ENCODE measurements at regions not wholly inside any gene's neighbourhood (a gene's known extent, or its start where the extent isn't known, plus 50 kb on each side); places are given as distances from the start of the nearest gene placed in this dataset.

DNA sequence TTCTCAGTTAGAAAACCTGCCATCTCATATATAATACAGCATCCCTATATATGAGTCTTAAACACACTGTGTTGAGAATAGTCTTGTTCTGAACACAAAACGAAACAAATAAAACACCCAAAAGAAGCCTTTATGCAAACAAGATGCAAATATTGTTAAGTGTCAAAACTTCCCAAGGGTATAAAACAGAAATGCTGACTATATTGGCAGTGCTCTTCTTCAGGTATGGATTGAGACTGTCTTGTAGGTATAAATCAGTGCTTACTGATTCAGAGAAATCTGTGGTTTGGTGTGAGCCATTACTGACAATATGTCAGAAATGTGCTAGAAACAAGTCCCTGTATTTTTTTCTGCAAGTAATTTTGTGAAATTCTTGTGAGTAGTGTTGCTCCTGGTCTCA lies 82.8 kb upstream of the CTSO start:
- no peak for FAIRE-seq

DNA sequence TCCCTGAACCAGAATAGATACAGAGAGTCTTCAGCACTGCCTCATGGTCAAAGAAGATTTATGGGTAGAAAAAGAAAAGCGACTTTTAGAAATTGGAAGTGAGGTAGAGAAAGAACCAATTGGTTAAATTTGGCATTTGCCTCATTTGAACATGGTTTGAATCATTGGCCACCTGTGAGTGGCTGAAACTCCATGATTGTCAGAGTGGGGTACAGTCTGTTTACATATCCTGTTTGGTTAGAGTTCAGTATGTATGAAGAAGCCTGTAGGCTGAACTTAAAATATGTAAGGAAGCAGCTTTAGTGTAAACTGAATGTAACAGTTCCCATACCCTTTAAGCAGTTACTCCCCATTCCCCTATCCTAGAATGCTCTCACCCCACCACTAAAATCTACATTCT lies 76.0 kb upstream of the CTSO start:
- FAIRE-seq: no peak

GRCh38 chr4:156021298-156021697 lies 67.6 kb upstream of the CTSO start:
- no peak for FAIRE-seq

GRCh38 chr4:156019246-156019645 lies 65.6 kb upstream of the CTSO start:
- FAIRE-seq: no peak

GRCh38 chr4:156018383-156018782 lies 64.7 kb upstream of the CTSO start:
- no peak for FAIRE-seq

DNA sequence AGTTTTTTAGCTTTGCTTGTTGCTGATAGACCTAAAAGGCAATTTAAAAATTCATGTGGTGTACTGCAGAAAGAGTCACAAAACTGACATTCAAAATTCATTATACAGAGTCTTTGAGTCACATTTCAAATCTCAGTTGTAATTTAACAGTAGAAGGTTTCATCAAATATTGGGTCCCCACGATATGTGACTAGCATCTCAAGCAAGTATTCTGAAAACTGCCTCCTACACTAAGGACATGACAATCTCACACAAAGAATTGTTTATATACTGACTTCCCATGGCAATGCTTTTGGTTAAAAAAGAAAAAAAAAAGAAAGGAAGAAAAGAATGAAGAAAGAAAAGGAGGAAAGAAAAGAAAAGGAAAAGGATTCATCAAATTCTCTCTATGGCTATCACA lies 62.1 kb upstream of the CTSO start:
- FAIRE-seq: no peak

DNA sequence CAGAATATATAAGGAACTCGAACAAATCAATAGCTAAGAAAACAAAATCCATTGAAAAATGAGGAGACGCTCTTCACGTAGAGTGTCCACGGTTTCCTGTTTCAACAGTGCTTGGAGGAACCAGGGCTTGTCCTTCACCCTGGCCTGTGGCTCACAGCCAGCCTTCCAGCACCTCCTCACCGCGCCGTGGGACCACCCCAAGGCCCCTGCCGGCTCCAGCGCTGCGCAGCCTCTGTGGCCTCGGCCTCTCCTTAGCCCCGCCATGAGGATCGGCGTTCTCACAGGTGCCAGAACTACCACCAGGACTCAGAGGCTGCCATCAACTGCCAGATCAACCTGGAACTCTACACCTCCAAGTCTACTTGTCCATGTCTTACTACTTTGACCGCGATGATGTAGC lies 52.5 kb upstream of the CTSO start:
- no peak for FAIRE-seq
